GM18909 (cell line): ENCODE measurements at regions not wholly inside any gene's neighbourhood (a gene's known extent, or its start where the extent isn't known, plus 50 kb on each side); places are given as distances from the start of the nearest gene placed in this dataset.

ENCODE experiments used
- ATAC-seq: cut with Tn5 transposase; IDR thresholded peaks from one replicate; pipeline ENCODE4 v1.9.1; 2021; ENCODE audit warnings: mild to moderate bottlenecking; ENCODE audit not compliant: unreplicated experiment, poor library complexity

- no peak for ATAC-seq
These were observed 198.9 kb upstream of the GULP1 start for GRCh38 chr2:188092734-188093133.

GRCh38 chr2:188096910-188097309, 194.8 kb upstream of the GULP1 start:
- no peak for ATAC-seq

GRCh38 chr2:188102881-188103280, 188.8 kb upstream of the GULP1 start:
- ATAC-seq: no peak

GRCh38 chr2:188114014-188114413, 177.7 kb upstream of the GULP1 start:
- ATAC-seq: no peak

- no peak for ATAC-seq
These were observed 174.0 kb upstream of the GULP1 start for GRCh38 chr2:188117706-188118105.

- no peak for ATAC-seq
These were observed 173.2 kb upstream of the GULP1 start for GRCh38 chr2:188118431-188118830.

- no peak for ATAC-seq
These were observed 172.4 kb upstream of the GULP1 start for GRCh38 chr2:188119112-188119838.

- ATAC-seq: no peak
These were observed 168.7 kb upstream of the GULP1 start for GRCh38 chr2:188122985-188123384.

- no peak for ATAC-seq
These were observed 162.0 kb upstream of the GULP1 start for GRCh38 chr2:188129677-188130076.

- no peak for ATAC-seq
These were observed 161.4 kb upstream of the GULP1 start for GRCh38 chr2:188130317-188130716.

- no peak for ATAC-seq
These were observed 160.4 kb upstream of the GULP1 start for GRCh38 chr2:188131281-188131680.

GRCh38 chr2:188132385-188132784, 159.3 kb upstream of the GULP1 start:
- no peak for ATAC-seq

- ATAC-seq: no peak
These were observed 157.4 kb upstream of the GULP1 start for GRCh38 chr2:188134241-188134640.

GRCh38 chr2:188138313-188138712, 153.4 kb upstream of the GULP1 start:
- no peak for ATAC-seq

- no peak for ATAC-seq
These were observed 149.6 kb upstream of the GULP1 start for GRCh38 chr2:188142088-188142487.

GRCh38 chr2:188142636-188143295, 148.9 kb upstream of the GULP1 start:
- ATAC-seq: no peak

GRCh38 chr2:188145885-188146284, 145.8 kb upstream of the GULP1 start:
- ATAC-seq: no peak

GRCh38 chr2:188146888-188147287, 144.8 kb upstream of the GULP1 start:
- no peak for ATAC-seq

- no peak for ATAC-seq
These were observed 140.0 kb upstream of the GULP1 start for GRCh38 chr2:188151670-188152069.

GRCh38 chr2:188158337-188159100, 133.2 kb upstream of the GULP1 start:
- ATAC-seq: no peak

- no peak for ATAC-seq
These were observed 132.2 kb upstream of the GULP1 start for GRCh38 chr2:188159484-188159883.
